GM23338 (cell line): ENCODE measurements at regions not wholly inside any gene's neighbourhood (a gene's known extent, or its start where the extent isn't known, plus 50 kb on each side); places are given as distances from the start of the nearest gene placed in this dataset.

Experiments
- EZH2 ChIP-seq: fragments of 200-600 bp; sonication (generic); IDR thresholded peaks from one replicate; pipeline ENCODE4 v1.8.0; 2017; ENCODE audit warnings: antibody characterized with exemption, mild to moderate bottlenecking, low read depth; ENCODE audit not compliant: unreplicated experiment
- EZH2phosphoT487 ChIP-seq: fragments of 200-600 bp; sonication (generic); IDR thresholded peaks from one replicate; pipeline ENCODE4 v1.8.1; 2018; ENCODE audit warnings: antibody characterized with exemption; ENCODE audit not compliant: unreplicated experiment
- POLR2AphosphoS5 ChIP-seq: IDR thresholded peaks from 2 replicates; pipeline ENCODE4 v1.6.1; 2016; ENCODE audit warnings: antibody characterized with exemption, low read depth
- REST ChIP-seq: IDR thresholded peaks from one replicate; pipeline ENCODE4 v1.6.1; 2018; ENCODE audit warnings: antibody characterized with exemption; ENCODE audit not compliant: unreplicated experiment
- TF ChIP-seq, protein P1 (sequence below), 2 experiments: fragments of 200-600 bp in 1 of 2; sonication (generic) in 1 of 2; conservative IDR thresholded peaks; 2 replicates each; pipeline versions ENCODE4 v1.5.1 to v1.6.1; 2016 to 2017; ENCODE audit warnings: antibody characterized with exemption in 2 of 2, low read depth in 2 of 2, mild to moderate bottlenecking in 2 of 2, moderate library complexity in 1 of 2

DNA sequence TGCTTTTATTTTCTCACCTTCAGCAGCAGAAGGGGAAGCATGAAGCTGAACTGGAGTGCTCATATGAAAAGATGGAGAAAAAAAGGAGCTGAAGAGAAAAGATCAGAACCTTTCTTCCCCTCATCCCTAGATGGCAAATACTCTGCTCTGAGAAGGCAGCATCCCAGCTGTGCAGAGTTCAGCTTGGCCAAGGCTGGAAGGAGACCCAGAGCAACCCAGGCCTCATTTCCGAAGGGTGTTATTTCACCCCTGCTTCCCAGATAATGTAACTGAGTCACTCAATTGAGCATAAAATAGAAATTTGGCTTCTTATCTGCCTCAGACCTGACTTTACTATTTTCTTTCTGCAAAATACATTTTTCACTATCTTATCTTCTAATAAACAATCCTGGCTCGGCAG is 489.9 kb upstream of the BRINP1 start:
- TF ChIP-seq, protein P1, sequence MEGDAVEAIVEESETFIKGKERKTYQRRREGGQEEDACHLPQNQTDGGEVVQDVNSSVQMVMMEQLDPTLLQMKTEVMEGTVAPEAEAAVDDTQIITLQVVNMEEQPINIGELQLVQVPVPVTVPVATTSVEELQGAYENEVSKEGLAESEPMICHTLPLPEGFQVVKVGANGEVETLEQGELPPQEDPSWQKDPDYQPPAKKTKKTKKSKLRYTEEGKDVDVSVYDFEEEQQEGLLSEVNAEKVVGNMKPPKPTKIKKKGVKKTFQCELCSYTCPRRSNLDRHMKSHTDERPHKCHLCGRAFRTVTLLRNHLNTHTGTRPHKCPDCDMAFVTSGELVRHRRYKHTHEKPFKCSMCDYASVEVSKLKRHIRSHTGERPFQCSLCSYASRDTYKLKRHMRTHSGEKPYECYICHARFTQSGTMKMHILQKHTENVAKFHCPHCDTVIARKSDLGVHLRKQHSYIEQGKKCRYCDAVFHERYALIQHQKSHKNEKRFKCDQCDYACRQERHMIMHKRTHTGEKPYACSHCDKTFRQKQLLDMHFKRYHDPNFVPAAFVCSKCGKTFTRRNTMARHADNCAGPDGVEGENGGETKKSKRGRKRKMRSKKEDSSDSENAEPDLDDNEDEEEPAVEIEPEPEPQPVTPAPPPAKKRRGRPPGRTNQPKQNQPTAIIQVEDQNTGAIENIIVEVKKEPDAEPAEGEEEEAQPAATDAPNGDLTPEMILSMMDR (conservative IDR thresholded peaks at IDR 0.05; ENCODE audit: low read depth in 2 of 2): no peak
- TF ChIP-seq EZH2 (no peak), POLR2AphosphoS5 (no peak), EZH2phosphoT487 (no peak), REST (no peak)
